WTC11 (cell line): ENCODE measurements at regions not wholly inside any gene's neighbourhood (a gene's known extent, or its start where the extent isn't known, plus 50 kb on each side); places are given as distances from the start of the nearest gene placed in this dataset.

ENCODE experiments used
- ATAC-seq: fragments of 200-7000 bp; cut with Tn5 transposase; 2 replicates; pipeline ENCODE4 v1.10.0; 2021; ENCODE audit warnings: mild to moderate bottlenecking, moderate library complexity
- CTCF ChIA-PET: fragments of 300-600 bp; sonication (Branson Sonifier 250); formaldehyde crosslinking; loops from one replicate; lab custom pipeline; 2021; ENCODE audit warnings: antibody characterized with exemption; lab: Charles Lee
- POLR2A ChIA-PET: fragments of 350-600 bp; sonication (Branson Sonifier 250); formaldehyde crosslinking; loops from one replicate; lab custom pipeline; 2021; ENCODE audit warnings: antibody characterized with exemption; lab: Charles Lee
- DNase-seq: peaks from one replicate; pipeline ENCODE4 v3.0.0; 2021; ENCODE audit warnings: low spot score
- H3K27ac Mint-ChIP-seq: 2 replicates; pipeline ENCODE4 v1.8.0; 2021; ENCODE audit warnings: mixed read lengths
- H3K27me3 Mint-ChIP-seq: 2 replicates; pipeline ENCODE4 v1.8.0; 2021; ENCODE audit warnings: low read depth, mild to moderate bottlenecking, moderate library complexity, mixed read lengths
- H3K36me3 Mint-ChIP-seq: 2 replicates; pipeline ENCODE4 v1.8.0; 2021; ENCODE audit warnings: mixed read lengths
- H3K4me1 Mint-ChIP-seq: 2 replicates; pipeline ENCODE4 v1.8.0; 2022; ENCODE audit warnings: mixed read lengths
- H3K4me3 Mint-ChIP-seq: 2 replicates; pipeline ENCODE4 v1.8.0; 2021; ENCODE audit warnings: mild to moderate bottlenecking, moderate library complexity, mixed read lengths
- H3K9me3 Mint-ChIP-seq: 2 replicates; pipeline ENCODE4 v1.8.0; 2021; ENCODE audit warnings: mixed read lengths
- ATF1 ChIP-seq: sonication (generic); formaldehyde crosslinking; IDR thresholded peaks from 2 replicates; pipeline ENCODE4 v1.8.1; 2023; ENCODE audit warnings: mild to moderate bottlenecking, moderate library complexity, missing genetic modification reagents
- ATF3 ChIP-seq: sonication (generic); formaldehyde crosslinking; conservative IDR thresholded peaks from 2 replicates; pipeline ENCODE4 v1.8.1; 2022; ENCODE audit warnings: mild to moderate bottlenecking, missing genetic modification reagents
- ATF6 ChIP-seq: sonication (generic); formaldehyde crosslinking; IDR thresholded peaks from 2 replicates; pipeline ENCODE4 v1.8.1; 2023; ENCODE audit warnings: mild to moderate bottlenecking, missing genetic modification reagents
- CBFB ChIP-seq: sonication (generic); formaldehyde crosslinking; IDR thresholded peaks from 2 replicates; pipeline ENCODE4 v1.8.1; 2022; ENCODE audit warnings: mild to moderate bottlenecking, low read depth, missing genetic modification reagents
- ERG ChIP-seq: fragments of 250-450 bp; sonication (Bioruptor Pico); IDR thresholded peaks from 2 replicates; pipeline ENCODE4 v1.8.0; 2021; ENCODE audit warnings: mild to moderate bottlenecking
- GABPB1 ChIP-seq: sonication (generic); formaldehyde crosslinking; IDR thresholded peaks from 2 replicates; pipeline ENCODE4 v1.8.1; 2023; ENCODE audit warnings: mild to moderate bottlenecking, missing genetic modification reagents
- HMGXB4 ChIP-seq: sonication (generic); formaldehyde crosslinking; IDR thresholded peaks from 2 replicates; pipeline ENCODE4 v1.8.1; 2023; ENCODE audit warnings: mild to moderate bottlenecking, moderate library complexity, missing genetic modification reagents
- JAZF1 ChIP-seq: fragments of 250-450 bp; sonication (Bioruptor Pico); IDR thresholded peaks from 2 replicates; pipeline ENCODE4 v1.9.0; 2021; ENCODE audit warnings: moderate library complexity, mild to moderate bottlenecking, inconsistent platforms
- NR2C2 ChIP-seq: sonication (generic); formaldehyde crosslinking; IDR thresholded peaks from 2 replicates; pipeline ENCODE4 v1.8.0; 2022; ENCODE audit warnings: mild to moderate bottlenecking, missing genetic modification reagents
- RELA ChIP-seq: sonication (generic); formaldehyde crosslinking; IDR thresholded peaks from 2 replicates; pipeline ENCODE4 v1.8.1; 2022; ENCODE audit warnings: missing genetic modification reagents, mild to moderate bottlenecking, borderline replicate concordance
- SMAD3 ChIP-seq: sonication (generic); formaldehyde crosslinking; IDR thresholded peaks from 2 replicates; pipeline ENCODE4 v1.8.0; 2022; ENCODE audit warnings: missing genetic modification reagents, mild to moderate bottlenecking, borderline replicate concordance
- SMAD4 ChIP-seq: sonication (generic); formaldehyde crosslinking; IDR thresholded peaks from 2 replicates; pipeline ENCODE4 v1.8.0; 2022; ENCODE audit warnings: mild to moderate bottlenecking, missing genetic modification reagents
- SOX15 ChIP-seq: fragments of 250-450 bp; sonication (Bioruptor Pico); IDR thresholded peaks from 2 replicates; pipeline ENCODE4 v1.9.0; 2021; ENCODE audit warnings: mild to moderate bottlenecking
- TEAD1 ChIP-seq: sonication (generic); formaldehyde crosslinking; IDR thresholded peaks from 2 replicates; pipeline ENCODE4 v1.8.0; 2022; ENCODE audit warnings: mild to moderate bottlenecking, missing genetic modification reagents
- ZNF138 ChIP-seq: sonication (generic); formaldehyde crosslinking; conservative IDR thresholded peaks from 2 replicates; pipeline ENCODE4 v1.8.1; 2022; ENCODE audit warnings: mild to moderate bottlenecking, moderate library complexity, missing genetic modification reagents
- ZNF219 ChIP-seq: sonication (generic); formaldehyde crosslinking; IDR thresholded peaks from 2 replicates; pipeline ENCODE4 v1.8.0; 2023; ENCODE audit warnings: missing genetic modification reagents, mild to moderate bottlenecking, borderline replicate concordance
- ZNF232 ChIP-seq: sonication (generic); formaldehyde crosslinking; IDR thresholded peaks from 2 replicates; pipeline ENCODE4 v1.8.0; 2022; ENCODE audit warnings: mild to moderate bottlenecking, missing genetic modification reagents
- ZNF263 ChIP-seq: sonication (generic); formaldehyde crosslinking; IDR thresholded peaks from 2 replicates; pipeline ENCODE4 v1.8.1; 2022; ENCODE audit warnings: low read depth, mild to moderate bottlenecking, moderate library complexity, missing genetic modification reagents
- ZNF281 ChIP-seq: sonication (generic); formaldehyde crosslinking; IDR thresholded peaks from 2 replicates; pipeline ENCODE4 v1.8.0; 2023; ENCODE audit warnings: mild to moderate bottlenecking, missing genetic modification reagents
- ZNF416 ChIP-seq: fragments of 250-450 bp; sonication (Bioruptor Pico); IDR thresholded peaks from 2 replicates; pipeline ENCODE4 v1.9.0; 2021; ENCODE audit warnings: mild to moderate bottlenecking, inconsistent platforms

- no peak overlapping the region for H3K27ac Mint-ChIP-seq
- ATAC-seq (no peak), DNase-seq (no peak)
- no peaks in the 10 kb centered on the region for H3K36me3 Mint-ChIP-seq
- ChIA-PET POLR2A (interaction anchor here (0.5 to 1.4 kb wide), 2 partner anchors 24 to 84 kb away, joined by 3 to 7 read pairs; no protein-coding TSS in a partner anchor), CTCF (no interaction called here)
- TF ChIP-seq SMAD3 (CRISPR knock-in tag) (no peak), ZNF263 (no peak), CBFB (CRISPR knock-in tag) (no peak), RELA (no peak), ATF6 (CRISPR knock-in tag) (no peak), ZNF416 (CRISPR knock-in tag) (no peak), ZNF232 (no peak), ZNF281 (CRISPR knock-in tag) (no peak), SMAD4 (CRISPR knock-in tag) (no peak), ATF3 (no peak), ZNF138 (CRISPR knock-in tag) (no peak), JAZF1 (CRISPR knock-in tag) (no peak), ERG (CRISPR knock-in tag) (no peak), ATF1 (CRISPR knock-in tag) (no peak), NR2C2 (CRISPR knock-in tag) (no peak), GABPB1 (CRISPR knock-in tag) (no peak), HMGXB4 (CRISPR knock-in tag) (no peak), ZNF219 (CRISPR knock-in tag) (no peak), TEAD1 (CRISPR knock-in tag) (no peak), SOX15 (CRISPR knock-in tag) (no peak)
- H3K4me3 Mint-ChIP-seq: no peak overlapping the region
- H3K27me3 Mint-ChIP-seq: peaks cover 6% of the 10 kb centered on the region; the same call in 1 of the 2 replicates
- no peaks in the 10 kb centered on the region for H3K9me3 Mint-ChIP-seq
- H3K4me1 Mint-ChIP-seq: peaks cover 40% of the 10 kb centered on the region
Observed at GRCh38 chr2:20533993-20534622, 87.2 kb downstream of the RHOB start.
